OCI-LY7 (cell line): ENCODE measurements at regions not wholly inside any gene's neighbourhood (a gene's known extent, or its start where the extent isn't known, plus 50 kb on each side); places are given as distances from the start of the nearest gene placed in this dataset.

Experiments
- BruUV-seq: library from RNA; stranded (reverse); fragments of 400-500 nt; replicated peaks from 2 replicates; lab custom pipeline; 2021; lab: Mats Ljungman, UMichigan
- CTCF ChIA-PET: fragments of 300-600 bp; sonication (Branson Sonifier 250); formaldehyde crosslinking; loops from one replicate; lab custom pipeline; 2022; ENCODE audit warnings: antibody characterized with exemption; ENCODE audit not compliant: unreplicated experiment; lab: Charles Lee
- POLR2A ChIA-PET: fragments of 300-600 bp; sonication (Branson Sonifier 250); formaldehyde crosslinking; loops from one replicate; lab custom pipeline; 2022; ENCODE audit warnings: antibody characterized with exemption; lab: Charles Lee
- DNase-seq: peaks from one replicate; pipeline ENCODE4 v3.0.0-alpha.2; 2015; ENCODE audit warnings: low spot score
- H2AFZ ChIP-seq: fragments of 200-600 bp; sonication (generic), shearing (Covaris generic); 2 replicates; pipeline ENCODE4 v1.6.1; 2014; ENCODE audit warnings: mild to moderate bottlenecking, antibody characterized with exemption, low read length, moderate library complexity
- H3K27ac ChIP-seq: fragments of 200-600 bp; sonication (generic); 2 replicates; pipeline ENCODE4 v1.5.1; 2014; ENCODE audit warnings: mixed run types, low read depth, mild to moderate bottlenecking, moderate library complexity, low read length, inconsistent platforms; ENCODE audit not compliant: poor library complexity, severe bottlenecking
- H3K36me3 ChIP-seq: fragments of 200-600 bp; sonication (generic); 2 replicates; pipeline ENCODE4 v1.6.1; 2014; ENCODE audit warnings: mild to moderate bottlenecking, antibody characterized with exemption, low read length, moderate library complexity, mixed read lengths; ENCODE audit not compliant: insufficient read depth
- H3K4me1 ChIP-seq: fragments of 200-600 bp; sonication (generic); 2 replicates; pipeline ENCODE4 v1.5.1; 2014; ENCODE audit warnings: mild to moderate bottlenecking, low read length; ENCODE audit not compliant: insufficient read depth, poor library complexity, severe bottlenecking
- H3K4me2 ChIP-seq: fragments of 200-600 bp; sonication (generic); 2 replicates; pipeline ENCODE4 v1.6.1; 2014; ENCODE audit warnings: mild to moderate bottlenecking, low read length
- H3K4me3 ChIP-seq: fragments of 200-600 bp; sonication (generic); 2 replicates; pipeline ENCODE4 v1.5.1; 2014; ENCODE audit warnings: mild to moderate bottlenecking, low read depth, low read length; ENCODE audit not compliant: poor library complexity, severe bottlenecking
- H3K79me2 ChIP-seq: fragments of 200-600 bp; sonication (generic); 2 replicates; pipeline ENCODE4 v1.6.1; 2016; ENCODE audit warnings: low read depth, mild to moderate bottlenecking, low read length, moderate library complexity, mixed read lengths; ENCODE audit not compliant: insufficient read depth
- H3K9me2 ChIP-seq: fragments of 200-600 bp; sonication (generic); 2 replicates; pipeline ENCODE4 v1.6.1; 2016; ENCODE audit warnings: mild to moderate bottlenecking, low read length, mixed read lengths; ENCODE audit not compliant: insufficient read depth
- H3K9me3 ChIP-seq: fragments of 200-600 bp; sonication (generic); 2 replicates; pipeline ENCODE4 v1.6.1; 2014; ENCODE audit warnings: mild to moderate bottlenecking, mixed run types, low read length, mixed read lengths
- H4K20me1 ChIP-seq: fragments of 200-600 bp; sonication (generic); 2 replicates; pipeline ENCODE4 v1.6.1; 2014; ENCODE audit warnings: mild to moderate bottlenecking, antibody characterized with exemption, low read length, moderate library complexity, mixed read lengths; ENCODE audit not compliant: insufficient read depth
- EZH2phosphoT487 ChIP-seq: fragments of 200-600 bp; sonication (generic); IDR thresholded peaks from 2 replicates; pipeline ENCODE4 v1.6.1; 2018; ENCODE audit warnings: low read depth, borderline replicate concordance, mild to moderate bottlenecking, mixed run types, antibody characterized with exemption, low read length, moderate library complexity, mixed read lengths
- intact Hi-C: fragments of 100-400 bp; cut with micrococcal nuclease; formaldehyde crosslinking; loops from one replicate; pipeline ENCODE4 v1.10.0; 2022; ENCODE audit not compliant: unreplicated experiment
- TF ChIP-seq, protein P1 (sequence below): fragments of 200-600 bp; sonication (generic); conservative IDR thresholded peaks from 2 replicates; pipeline ENCODE4 v1.5.1; 2014; ENCODE audit warnings: mild to moderate bottlenecking, antibody characterized with exemption, low read length, moderate library complexity, mixed read lengths

DNA sequence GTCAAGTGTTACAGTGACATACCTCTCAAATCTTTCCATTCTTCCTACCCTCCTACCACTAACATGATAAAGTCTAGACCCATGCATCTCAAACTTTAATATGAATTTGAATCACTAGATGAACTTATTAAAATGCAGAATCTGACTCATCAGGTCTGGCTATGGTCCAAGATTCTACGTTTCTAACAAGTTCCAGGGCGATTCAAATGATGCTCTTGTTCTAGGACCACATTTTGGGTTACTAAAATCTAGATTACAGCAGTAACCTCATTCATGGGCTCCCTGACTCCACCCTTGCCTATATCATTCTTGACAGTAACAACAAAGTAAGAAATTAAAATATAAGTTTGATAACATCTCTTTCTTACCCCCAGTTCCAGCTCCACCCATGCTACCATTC lies 124.8 kb upstream of the LSM8 start:
- Histone ChIP-seq H3K4me3 (no peak overlapping the region), H3K9me2 (no peaks in the 10 kb centered on the region), H3K4me1 (no peaks in the 10 kb centered on the region), H3K36me3 (no peaks in the 10 kb centered on the region), H2AFZ (no peak overlapping the region), H3K27ac (no peak overlapping the region), H3K9me3 (no peaks in the 10 kb centered on the region), H3K4me2 (no peak overlapping the region), H3K79me2 (no peaks in the 10 kb centered on the region), H4K20me1 (no peaks in the 10 kb centered on the region)
- TF ChIP-seq, protein P1, sequence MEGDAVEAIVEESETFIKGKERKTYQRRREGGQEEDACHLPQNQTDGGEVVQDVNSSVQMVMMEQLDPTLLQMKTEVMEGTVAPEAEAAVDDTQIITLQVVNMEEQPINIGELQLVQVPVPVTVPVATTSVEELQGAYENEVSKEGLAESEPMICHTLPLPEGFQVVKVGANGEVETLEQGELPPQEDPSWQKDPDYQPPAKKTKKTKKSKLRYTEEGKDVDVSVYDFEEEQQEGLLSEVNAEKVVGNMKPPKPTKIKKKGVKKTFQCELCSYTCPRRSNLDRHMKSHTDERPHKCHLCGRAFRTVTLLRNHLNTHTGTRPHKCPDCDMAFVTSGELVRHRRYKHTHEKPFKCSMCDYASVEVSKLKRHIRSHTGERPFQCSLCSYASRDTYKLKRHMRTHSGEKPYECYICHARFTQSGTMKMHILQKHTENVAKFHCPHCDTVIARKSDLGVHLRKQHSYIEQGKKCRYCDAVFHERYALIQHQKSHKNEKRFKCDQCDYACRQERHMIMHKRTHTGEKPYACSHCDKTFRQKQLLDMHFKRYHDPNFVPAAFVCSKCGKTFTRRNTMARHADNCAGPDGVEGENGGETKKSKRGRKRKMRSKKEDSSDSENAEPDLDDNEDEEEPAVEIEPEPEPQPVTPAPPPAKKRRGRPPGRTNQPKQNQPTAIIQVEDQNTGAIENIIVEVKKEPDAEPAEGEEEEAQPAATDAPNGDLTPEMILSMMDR = no peak
- no peak for TF ChIP-seq EZH2phosphoT487
- intact Hi-C loops = no loop called here
- DNase-seq = no peak
- CTCF ChIA-PET = no interaction called here
- BruUV-seq = no TSS peak
- POLR2A ChIA-PET = no interaction called here

DNA sequence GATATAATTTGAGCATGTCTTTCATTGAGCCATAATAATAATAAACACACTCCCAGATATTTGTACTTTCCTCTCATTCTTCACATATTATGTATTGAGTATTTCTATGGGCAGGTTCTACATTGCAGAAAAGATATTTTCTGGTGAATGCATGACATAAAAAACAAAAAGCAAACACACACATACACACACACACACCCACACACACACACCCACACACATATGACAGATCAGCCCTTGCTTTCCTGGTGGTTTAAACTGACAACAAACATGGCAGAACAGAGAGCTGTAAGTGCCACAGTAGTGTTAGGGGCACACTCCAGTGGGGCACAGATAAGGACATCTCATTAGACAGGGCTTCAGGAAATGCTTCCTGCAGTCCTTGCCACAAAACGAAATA lies 123.3 kb upstream of the LSM8 start:
- TF ChIP-seq EZH2phosphoT487 = no peak
- TF ChIP-seq, protein P1 = no peak
- Histone ChIP-seq H2AFZ (no peak overlapping the region), H3K9me3 (no peaks in the 10 kb centered on the region), H3K27ac (no peak overlapping the region), H3K36me3 (no peaks in the 10 kb centered on the region), H3K4me1 (no peaks in the 10 kb centered on the region), H3K9me2 (no peaks in the 10 kb centered on the region), H3K4me3 (no peak overlapping the region), H3K4me2 (no peak overlapping the region), H4K20me1 (no peaks in the 10 kb centered on the region), H3K79me2 (no peaks in the 10 kb centered on the region)
- ChIA-PET CTCF (no interaction called here), POLR2A (no interaction called here)
- no peak for DNase-seq
- no TSS peak for BruUV-seq
- intact Hi-C loops = no loop called here

DNA sequence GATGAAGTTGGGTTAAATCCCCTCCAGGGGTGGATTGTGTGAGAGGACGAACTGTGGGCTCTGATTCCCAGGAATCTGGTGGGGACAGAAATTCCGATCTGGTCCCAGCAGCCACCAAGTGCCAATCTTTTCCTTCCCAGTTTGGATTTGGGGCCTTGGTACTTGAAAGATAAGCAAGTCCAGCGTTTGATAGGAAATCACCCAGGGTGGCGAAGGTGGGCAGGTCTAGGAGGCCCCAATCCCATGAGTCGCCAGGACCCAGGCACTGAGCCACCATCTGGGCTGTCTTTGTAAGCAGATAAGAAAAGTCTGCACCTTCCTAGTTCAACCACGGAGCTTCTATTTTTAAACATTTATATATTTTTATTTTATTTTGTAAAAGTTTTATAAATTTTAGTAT lies 122.6 kb upstream of the LSM8 start:
- ChIA-PET CTCF (no interaction called here), POLR2A (interaction anchor here (0.6 kb wide), 2 partner anchors 707 to 1410 kb away, joined by 3 to 4 read pairs; no protein-coding TSS in a partner anchor)
- TF ChIP-seq EZH2phosphoT487 = no peak
- TF ChIP-seq, protein P1 = no peak
- intact Hi-C loops = no loop called here
- Histone ChIP-seq H4K20me1 (no peaks in the 10 kb centered on the region), H3K36me3 (no peaks in the 10 kb centered on the region), H3K27ac (no peak overlapping the region), H3K4me2 (no peak overlapping the region), H3K4me3 (no peak overlapping the region), H3K79me2 (no peaks in the 10 kb centered on the region), H3K9me3 (no peaks in the 10 kb centered on the region), H3K4me1 (no peaks in the 10 kb centered on the region), H2AFZ (no peak overlapping the region), H3K9me2 (no peaks in the 10 kb centered on the region)
- BruUV-seq = no TSS peak
- no peak for DNase-seq
